ENCODE measurements at regions not wholly inside any gene's neighbourhood (a gene's known extent, or its start where the extent isn't known, plus 50 kb on each side); places are given as distances from the start of the nearest gene placed in this dataset.
A peak's percentile ranks its signal among the peaks of the same experiment; 100 is the strongest.

DNA sequence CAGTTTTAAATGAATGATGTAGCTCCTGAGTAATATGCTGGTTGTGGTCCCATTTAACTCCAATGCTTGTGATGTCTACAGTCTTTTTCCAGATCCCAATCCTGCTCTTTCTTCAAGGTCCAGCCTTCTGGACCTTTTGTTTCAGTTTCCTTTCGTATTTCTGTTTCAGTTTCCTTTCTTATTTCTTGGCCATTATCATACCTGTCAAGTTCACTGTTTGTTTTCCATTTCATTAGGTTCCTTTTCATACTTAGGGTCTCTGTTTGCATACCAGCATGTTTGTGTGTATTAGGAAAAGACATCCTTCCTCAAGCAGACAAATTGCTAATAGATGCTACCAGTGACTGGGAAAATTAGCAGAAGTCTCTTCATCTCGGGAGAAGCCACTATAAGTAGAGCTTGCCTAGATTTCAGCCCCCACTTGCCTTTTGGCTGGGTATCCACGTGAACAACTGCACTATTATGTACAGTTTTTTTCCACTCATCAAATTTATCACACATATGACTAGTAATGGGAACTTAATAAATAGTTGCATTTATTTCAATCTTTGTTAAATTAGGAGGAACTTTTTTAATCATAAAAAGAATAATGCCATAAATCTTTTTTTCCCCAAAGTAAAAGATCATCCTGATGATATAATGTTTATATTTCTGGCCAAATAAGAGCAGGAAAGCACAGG, 583.4 kb downstream of the BCKDHB start:
- no peak for FAIRE-seq

DNA sequence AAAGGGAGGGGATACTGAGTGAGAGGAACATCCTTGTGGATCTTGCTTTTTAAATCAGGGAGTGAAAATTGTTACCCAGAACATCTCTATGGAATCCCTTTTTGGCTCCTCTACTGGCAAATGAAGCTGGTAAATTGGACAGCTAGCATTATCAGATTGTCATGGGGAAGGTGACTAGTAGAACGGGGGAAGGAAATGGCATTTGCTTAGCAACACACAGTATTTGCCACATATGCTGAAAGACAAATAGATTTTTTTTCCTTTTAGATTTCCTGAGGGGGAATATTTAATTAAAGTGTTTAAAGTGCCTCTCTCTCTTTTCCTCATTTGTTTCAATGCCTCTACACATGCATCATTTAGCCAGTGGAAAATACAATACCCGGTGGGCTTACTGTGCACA, 573.5 kb downstream of the BCKDHB start:
- no peak for FAIRE-seq

- FAIRE-seq, result no peak
Observed at GRCh38 chr6:80676386-80676785, 569.9 kb downstream of the BCKDHB start.

- FAIRE-seq, result no peak
Observed at GRCh38 chr6:80674669-80675068, 568.2 kb downstream of the BCKDHB start.

GRCh38 chr6:80673367-80673766, 566.9 kb downstream of the BCKDHB start:
- no peak for FAIRE-seq

- FAIRE-seq, result no peak
Observed at GRCh38 chr6:80667006-80667405, 560.5 kb downstream of the BCKDHB start.

- FAIRE-seq, result no peak
Observed at GRCh38 chr6:80658926-80659325, 552.5 kb downstream of the BCKDHB start.

- no peak for FAIRE-seq
Observed at GRCh38 chr6:80647156-80647555, 540.7 kb downstream of the BCKDHB start.

DNA sequence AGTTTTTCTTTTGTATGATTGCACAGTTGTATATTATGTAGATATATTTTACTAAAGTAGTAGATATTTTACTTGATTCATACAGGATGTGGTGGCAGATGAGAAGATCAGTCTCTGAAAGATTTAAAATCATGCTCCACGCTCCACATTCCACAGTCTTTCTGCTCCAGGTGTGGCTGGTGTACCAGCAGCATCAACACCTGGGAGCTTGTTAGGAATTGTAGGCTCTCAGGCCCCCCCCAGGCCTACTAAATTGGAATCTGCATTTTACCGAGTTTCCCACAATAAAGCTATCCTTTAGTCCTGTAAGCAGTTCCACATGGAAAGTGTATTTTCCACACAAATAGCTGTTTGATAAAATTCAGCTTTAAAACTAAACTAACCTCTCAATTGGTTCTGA, 537.4 kb downstream of the BCKDHB start:
- FAIRE-seq, result no peak

GRCh38 chr6:80642452-80642851, 536.0 kb downstream of the BCKDHB start:
- no peak for FAIRE-seq

DNA sequence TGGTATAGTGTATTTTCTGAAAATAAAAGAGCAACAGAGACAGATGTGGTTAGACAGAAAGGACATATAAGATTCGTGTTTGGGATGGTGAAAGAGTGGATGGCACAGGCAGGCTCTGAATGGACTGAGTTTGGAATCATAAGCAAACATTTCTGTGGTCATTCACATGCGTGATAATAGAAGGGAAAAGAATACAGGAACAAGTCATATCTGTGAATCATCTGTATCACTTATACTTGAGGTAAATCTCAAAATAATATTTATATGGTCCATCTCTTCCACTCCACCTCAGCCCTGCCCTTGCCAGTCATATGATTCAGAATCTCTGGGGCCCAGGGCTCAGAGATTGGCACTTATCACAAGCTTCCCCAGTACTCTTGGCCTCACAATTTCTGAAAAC, 535.1 kb downstream of the BCKDHB start:
- FAIRE-seq, result no peak

DNA sequence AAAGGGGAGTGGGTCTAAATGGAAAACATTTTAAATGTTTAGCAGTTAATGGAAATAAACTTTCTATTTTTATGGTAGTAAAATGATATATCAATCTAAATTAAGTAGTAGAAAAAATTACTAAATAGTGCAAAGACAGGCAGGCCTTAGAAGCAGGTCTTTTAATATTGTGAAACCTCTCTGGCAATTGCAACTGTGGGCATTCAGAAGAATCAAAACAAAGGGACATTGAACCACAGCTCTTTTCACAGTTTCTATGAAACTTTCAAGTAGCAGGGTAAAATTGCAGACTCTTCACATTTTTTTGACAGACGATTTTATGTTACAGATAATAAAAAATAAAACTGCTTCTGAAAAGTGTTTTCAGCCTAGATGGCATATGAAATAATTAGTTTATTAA, 533.7 kb downstream of the BCKDHB start:
- no peak for FAIRE-seq

GRCh38 chr6:80639181-80639629, 532.7 kb downstream of the BCKDHB start:
- FAIRE-seq, result no peak

- FAIRE-seq, result peak; percentile 97
Observed at GRCh38 chr6:80638213-80639055, 532.0 kb downstream of the BCKDHB start.

DNA sequence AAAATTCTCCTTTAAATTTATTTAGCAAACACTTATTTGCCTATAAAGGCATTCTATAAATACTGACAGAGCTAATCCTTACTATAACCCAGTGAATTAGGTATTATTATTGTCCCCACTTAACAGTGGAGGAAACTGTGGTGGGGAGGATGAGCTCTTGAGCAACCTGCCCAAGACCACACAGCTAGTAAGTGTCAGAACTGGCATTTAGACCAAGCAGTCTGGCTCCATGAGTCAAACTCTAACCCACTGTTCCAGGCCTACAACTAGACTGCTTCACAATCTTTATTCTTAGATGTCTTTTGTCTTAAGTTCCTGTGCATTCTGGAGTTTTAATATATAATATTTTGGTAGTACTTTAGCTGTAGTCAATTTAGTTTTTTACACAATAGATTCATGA, 530.8 kb downstream of the BCKDHB start:
- FAIRE-seq, result no peak

GRCh38 chr6:80636689-80637088, 530.2 kb downstream of the BCKDHB start:
- no peak for FAIRE-seq

DNA sequence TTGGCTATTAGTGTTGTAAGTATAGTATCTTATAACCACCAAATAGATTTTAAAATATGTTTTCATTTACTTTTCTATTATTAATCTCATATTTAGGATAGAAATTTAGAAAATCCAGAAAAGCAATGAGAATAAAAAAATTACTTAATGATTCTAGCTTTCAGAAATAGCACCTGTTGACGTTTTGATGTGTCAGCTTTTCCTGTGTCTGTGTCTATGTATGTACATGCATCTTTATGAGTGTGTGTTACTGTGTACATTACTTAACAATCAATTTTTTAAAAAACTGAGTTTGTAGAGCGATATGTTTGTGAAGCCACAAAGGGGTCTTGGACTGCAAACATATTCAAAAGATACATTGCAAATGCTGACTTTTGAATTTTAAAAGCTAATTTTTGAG, 526.9 kb downstream of the BCKDHB start:
- no peak for FAIRE-seq

- peak; percentile 14 for FAIRE-seq
Observed at GRCh38 chr6:80625405-80625804, 518.9 kb downstream of the BCKDHB start.

DNA sequence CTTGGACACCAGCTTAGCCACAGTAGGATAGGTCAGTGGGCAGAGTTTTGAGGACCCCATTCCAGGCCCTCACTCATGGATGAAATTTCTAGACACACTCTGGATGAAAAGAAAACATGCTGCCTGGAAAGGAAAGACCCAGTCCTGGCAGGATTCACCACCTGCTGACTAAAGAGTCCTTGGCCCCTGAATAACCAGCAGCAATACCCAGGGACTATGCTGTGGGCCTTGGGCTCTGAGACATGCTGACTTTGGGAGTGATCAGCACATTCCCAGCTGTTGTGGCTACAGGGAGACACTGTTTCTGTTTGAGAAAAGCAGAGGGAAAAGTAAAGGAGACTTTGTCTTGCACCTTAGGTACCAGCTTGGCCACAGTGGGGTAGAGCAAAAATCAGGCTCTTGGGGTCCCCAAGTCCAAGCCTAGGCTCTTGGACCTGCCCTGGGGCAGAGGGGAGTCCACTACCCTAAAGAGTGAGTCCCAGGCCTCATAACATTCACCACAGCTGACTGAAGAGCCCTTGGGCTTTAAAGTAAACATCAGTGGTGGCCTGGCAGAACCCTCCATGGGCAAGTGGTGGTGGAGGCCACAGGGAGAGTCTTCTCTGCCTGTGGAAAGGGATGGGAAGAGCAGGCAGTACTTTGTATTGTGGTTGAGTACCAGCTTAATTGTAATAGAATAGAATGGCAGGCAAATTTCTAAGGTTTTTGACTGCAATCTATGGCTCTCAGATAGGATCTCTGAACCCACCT, 516.8 kb downstream of the BCKDHB start:
- FAIRE-seq, result no peak

DNA sequence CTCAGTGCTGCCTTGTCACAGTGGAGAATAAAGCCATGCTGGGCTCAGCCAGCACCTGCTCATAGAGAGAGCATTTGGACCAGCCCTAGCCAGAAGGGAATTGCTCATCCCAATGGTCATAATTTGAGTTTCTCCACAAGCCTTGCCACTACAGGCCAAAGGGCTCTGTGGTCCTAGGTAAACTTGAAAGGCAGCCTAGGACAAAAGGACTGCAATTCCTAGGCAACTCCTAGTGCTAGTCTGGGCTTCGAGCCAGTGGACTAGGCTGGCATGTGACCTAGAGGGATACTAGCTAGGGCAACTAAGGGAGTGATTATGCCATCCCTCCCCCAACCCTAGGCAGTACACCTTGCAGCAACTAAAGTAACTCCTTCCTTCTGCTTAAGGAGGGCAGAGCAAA, 516.2 kb downstream of the BCKDHB start:
- no peak for FAIRE-seq

GRCh38 chr6:80618953-80619352, 512.5 kb downstream of the BCKDHB start:
- no peak for FAIRE-seq

DNA sequence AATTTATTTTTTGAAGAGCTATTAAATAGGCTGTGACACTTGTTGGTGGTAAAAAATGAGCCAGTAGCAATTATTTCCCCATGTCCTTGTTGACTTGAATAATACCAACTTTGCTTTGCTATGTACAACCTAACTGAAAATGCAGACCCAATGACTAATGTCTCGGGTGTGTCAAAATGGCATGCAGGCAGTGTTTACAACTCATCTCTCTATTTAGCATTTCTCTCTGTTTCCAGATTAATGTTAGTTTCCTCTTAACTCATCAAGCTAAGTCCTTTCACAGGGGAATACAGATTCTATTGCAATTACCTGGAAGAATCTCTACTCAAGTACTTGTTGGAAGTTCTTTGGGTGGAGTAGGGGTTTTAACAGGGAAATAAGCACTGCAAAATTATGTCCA, 504.4 kb downstream of the BCKDHB start:
- no peak for FAIRE-seq

GRCh38 chr6:80608881-80609280, 502.4 kb downstream of the BCKDHB start:
- no peak for FAIRE-seq
